H1 (cell line): ENCODE measurements at regions not wholly inside any gene's neighbourhood (a gene's known extent, or its start where the extent isn't known, plus 50 kb on each side); places are given as distances from the start of the nearest gene placed in this dataset.

Experiments
- BRCA1 ChIP-seq: IDR thresholded peaks from 2 replicates; pipeline ENCODE4 v1.6.1; 2012; ENCODE audit warnings: low read depth, low read length, improper control_type of control experiment
- CTCF ChIP-seq, 3 experiments: IDR thresholded peaks; 1 replicate in 2 of 3; 2 replicates in 1 of 3; pipeline versions ENCODE4 v1.5.1 to v1.6.1; 2011; ENCODE audit warnings: low read length in 3 of 3, mild to moderate bottlenecking in 3 of 3, inconsistent platforms in 2 of 3, low read depth in 1 of 3, moderate library complexity in 1 of 3; ENCODE audit not compliant: insufficient read depth in 1 of 3; ENCODE audit errors: control extremely low read depth in 1 of 3
- EP300 ChIP-seq, 2 experiments: IDR thresholded peaks; 1 replicate in 1 of 2; 2 replicates in 1 of 2; pipeline ENCODE4 v1.6.1; 2011 to 2012; ENCODE audit warnings: low read depth in 2 of 2, low read length in 2 of 2, mild to moderate bottlenecking in 2 of 2, borderline replicate concordance in 1 of 2, inconsistent platforms in 1 of 2, moderate library complexity in 1 of 2
- KDM4A ChIP-seq: IDR thresholded peaks from one replicate; pipeline ENCODE4 v1.7.1; 2012; ENCODE audit warnings: low read depth, mild to moderate bottlenecking, moderate library complexity, low read length, inconsistent platforms; ENCODE audit not compliant: severe bottlenecking
- NANOG ChIP-seq: IDR thresholded peaks from 2 replicates; pipeline ENCODE4 v1.6.1; 2011; ENCODE audit warnings: low read length, low read depth, mild to moderate bottlenecking, inconsistent platforms; ENCODE audit not compliant: insufficient read depth, poor library complexity, severe bottlenecking
- POLR2A ChIP-seq, 2 experiments: IDR thresholded peaks; 1 replicate in 1 of 2; 2 replicates in 1 of 2; pipeline ENCODE4 v1.6.1; 2011; ENCODE audit warnings: low read depth in 2 of 2, low read length in 2 of 2, mild to moderate bottlenecking in 2 of 2; ENCODE audit errors: control extremely low read depth in 1 of 2
- TBP ChIP-seq: IDR thresholded peaks from 2 replicates; pipeline ENCODE4 v1.6.1; 2011; ENCODE audit warnings: low read depth, low read length, improper control_type of control experiment

GRCh38 chr9:107625383-107625984 lies 135.9 kb upstream of the KLF4 start:
- TF ChIP-seq POLR2A (IDR thresholded peaks at IDR 0.05; ENCODE audit: control extremely low read depth in 1 of 2, low read depth in 2 of 2, low read length in 2 of 2) (no peak), CTCF (IDR thresholded peaks at IDR 0.05; ENCODE audit: control extremely low read depth in 1 of 3, insufficient read depth in 1 of 3, low read depth in 1 of 3, low read length in 3 of 3) (no peak), NANOG (no peak), TBP (no peak), EP300 (IDR thresholded peaks at IDR 0.05; ENCODE audit: borderline replicate concordance in 1 of 2, low read depth in 2 of 2, low read length in 2 of 2) (no peak), KDM4A (no peak), BRCA1 (no peak)
